HG02870 (cell line): ENCODE measurements at regions not wholly inside any gene's neighbourhood (a gene's known extent, or its start where the extent isn't known, plus 50 kb on each side); places are given as distances from the start of the nearest gene placed in this dataset.

ENCODE experiments used
- ATAC-seq: cut with Tn5 transposase; IDR thresholded peaks from one replicate; pipeline ENCODE4 v1.9.1; 2021; ENCODE audit warnings: mild to moderate bottlenecking, moderate library complexity; ENCODE audit not compliant: unreplicated experiment

GRCh38 chr2:224213396-224213795, 174.3 kb upstream of the SERPINE2 start:
- no peak for ATAC-seq

- no peak for ATAC-seq
Measured at GRCh38 chr2:224211791-224212190, 172.7 kb upstream of the SERPINE2 start.

- ATAC-seq, result no peak
Measured at GRCh38 chr2:224211181-224211480, 172.0 kb upstream of the SERPINE2 start.

- no peak for ATAC-seq
Measured at GRCh38 chr2:224210286-224211180, 171.4 kb upstream of the SERPINE2 start.

GRCh38 chr2:224209555-224210285, 170.6 kb upstream of the SERPINE2 start:
- no peak for ATAC-seq

- ATAC-seq, result no peak
Measured at GRCh38 chr2:224208443-224208842, 169.4 kb upstream of the SERPINE2 start.

GRCh38 chr2:224208007-224208406, 168.9 kb upstream of the SERPINE2 start:
- ATAC-seq, result no peak

- ATAC-seq, result no peak
Measured at GRCh38 chr2:224206816-224207215, 167.7 kb upstream of the SERPINE2 start.

- ATAC-seq, result no peak
Measured at GRCh38 chr2:224202281-224202865, 163.3 kb upstream of the SERPINE2 start.

- no peak for ATAC-seq
Measured at GRCh38 chr2:224198436-224198835, 159.3 kb upstream of the SERPINE2 start.

- ATAC-seq, result no peak
Measured at GRCh38 chr2:224196810-224197209, 157.7 kb upstream of the SERPINE2 start.

- ATAC-seq, result no peak
Measured at GRCh38 chr2:224195925-224196571, 157.0 kb upstream of the SERPINE2 start.

GRCh38 chr2:224194161-224194560, 155.1 kb upstream of the SERPINE2 start:
- ATAC-seq, result no peak

- no peak for ATAC-seq
Measured at GRCh38 chr2:224191465-224191864, 152.4 kb upstream of the SERPINE2 start.

- no peak for ATAC-seq
Measured at GRCh38 chr2:224190936-224191270, 151.8 kb upstream of the SERPINE2 start.

GRCh38 chr2:224190234-224190935, 151.3 kb upstream of the SERPINE2 start:
- no peak for ATAC-seq

GRCh38 chr2:224187220-224187619, 148.1 kb upstream of the SERPINE2 start:
- no peak for ATAC-seq

- ATAC-seq, result no peak
Measured at GRCh38 chr2:224185023-224185601, 146.0 kb upstream of the SERPINE2 start.

GRCh38 chr2:224183086-224183485, 144.0 kb upstream of the SERPINE2 start:
- ATAC-seq, result no peak

GRCh38 chr2:224182498-224182897, 143.4 kb upstream of the SERPINE2 start:
- no peak for ATAC-seq
